ENCODE measurements at regions not wholly inside any gene's neighbourhood (a gene's known extent, or its start where the extent isn't known, plus 50 kb on each side); places are given as distances from the start of the nearest gene placed in this dataset.

- H4K8ac ChIP-seq (ENCODE audit: low read length), result no peak overlapping the region
- H3K79me1 ChIP-seq (replicated peaks; ENCODE audit: low read length, poor library complexity, severe bottlenecking), result no peaks in the 10 kb centered on the region
- H3K23ac ChIP-seq (ENCODE audit: low read length in 2 of 2), result no peak overlapping the region
- H3K4me1 ChIP-seq (ENCODE audit: control insufficient read depth, insufficient read depth, low read depth, low read length), result peaks cover 6% of the 10 kb centered on the region
- no peak overlapping the region for H3K4me3 ChIP-seq (ENCODE audit: insufficient read depth in 1 of 2, low read depth in 1 of 2, low read length in 2 of 2)
- H3K9ac ChIP-seq (ENCODE audit: low read length), result no peak overlapping the region
- no peaks in the 10 kb centered on the region for H3K9me3 ChIP-seq (ENCODE audit: control insufficient read depth, low read length)
- H2BK120ac ChIP-seq (ENCODE audit: low read depth, low read length), result no peak overlapping the region
- peaks cover 27 to 29% of the 10 kb centered on the region in 2 experiments for H3K27me3 ChIP-seq (ENCODE audit: control insufficient read depth in 1 of 2, insufficient read depth in 1 of 2, low read length in 2 of 2)
- H3K36me3 ChIP-seq (ENCODE audit: control insufficient read depth in 1 of 2, insufficient read depth in 2 of 2, low read depth in 1 of 2, low read length in 2 of 2), result no peaks in the 10 kb centered on the region
- no peak overlapping the region for H3K4ac ChIP-seq (ENCODE audit: low read depth in 1 of 2, low read length in 2 of 2)
- H4K91ac ChIP-seq (ENCODE audit: low read length), result no peak overlapping the region
- no peak overlapping the region for H3K18ac ChIP-seq (ENCODE audit: low read depth in 1 of 2, low read length in 2 of 2)
- peak overlapping the region in 1 of 2 experiments; percentile 73 for H3K14ac ChIP-seq (ENCODE audit: low read length in 2 of 2)
- H2AK5ac ChIP-seq (ENCODE audit: low read length, severe bottlenecking), result no peak overlapping the region
- no peak overlapping the region for H2BK5ac ChIP-seq (ENCODE audit: low read depth, low read length, poor library complexity, severe bottlenecking)
- 59% methylated on average over 6 of the region's 6 CpGs for WGBS
- DNase-seq, result no peak
- no peak overlapping the region for H2BK15ac ChIP-seq (ENCODE audit: low read depth, poor library complexity, severe bottlenecking)
- no peak overlapping the region for H3K4me2 ChIP-seq (ENCODE audit: low read length, poor library complexity, severe bottlenecking)
- no peak overlapping the region for H2BK12ac ChIP-seq (ENCODE audit: low read length in 2 of 2)
- no peak overlapping the region for H3K27ac ChIP-seq (ENCODE audit: low read length, poor library complexity, severe bottlenecking)
- H2AFZ ChIP-seq (ENCODE audit: low read depth, low read length), result no peak overlapping the region
Measured at GRCh38 chr15:31163769-31164572, 62.4 kb upstream of the TRPM1 start.

- H4K8ac ChIP-seq (ENCODE audit: low read length), result no peak overlapping the region
- H3K27ac ChIP-seq (ENCODE audit: low read length, poor library complexity, severe bottlenecking), result no peak overlapping the region
- no peak overlapping the region for H2BK12ac ChIP-seq (ENCODE audit: low read length in 2 of 2)
- no peaks in the 10 kb centered on the region for H3K79me1 ChIP-seq (replicated peaks; ENCODE audit: low read length, poor library complexity, severe bottlenecking)
- no peak overlapping the region for H3K18ac ChIP-seq (ENCODE audit: low read depth in 1 of 2, low read length in 2 of 2)
- no peaks in the 10 kb centered on the region for H3K36me3 ChIP-seq (ENCODE audit: control insufficient read depth in 1 of 2, insufficient read depth in 2 of 2, low read depth in 1 of 2, low read length in 2 of 2)
- WGBS, result 100% methylated on average over 1 of the region's 1 CpG
- no peak overlapping the region for H2AFZ ChIP-seq (ENCODE audit: low read depth, low read length)
- H3K9ac ChIP-seq (ENCODE audit: low read length), result no peak overlapping the region
- no peaks in the 10 kb centered on the region for H3K9me3 ChIP-seq (ENCODE audit: control insufficient read depth, low read length)
- DNase-seq, result no peak
- peaks cover 6% of the 10 kb centered on the region for H3K4me1 ChIP-seq (ENCODE audit: control insufficient read depth, insufficient read depth, low read depth, low read length)
- H2BK15ac ChIP-seq (ENCODE audit: low read depth, poor library complexity, severe bottlenecking), result no peak overlapping the region
- H3K4ac ChIP-seq (ENCODE audit: low read depth in 1 of 2, low read length in 2 of 2), result no peak overlapping the region
- no peak overlapping the region for H2AK5ac ChIP-seq (ENCODE audit: low read length, severe bottlenecking)
- no peak overlapping the region for H2BK120ac ChIP-seq (ENCODE audit: low read depth, low read length)
- H4K91ac ChIP-seq (ENCODE audit: low read length), result no peak overlapping the region
- no peak overlapping the region for H3K4me3 ChIP-seq (ENCODE audit: insufficient read depth in 1 of 2, low read depth in 1 of 2, low read length in 2 of 2)
- no peak overlapping the region for H2BK5ac ChIP-seq (ENCODE audit: low read depth, low read length, poor library complexity, severe bottlenecking)
- no peak overlapping the region for H3K23ac ChIP-seq (ENCODE audit: low read length in 2 of 2)
- no peak overlapping the region for H3K14ac ChIP-seq (ENCODE audit: low read length in 2 of 2)
- H3K27me3 ChIP-seq (ENCODE audit: control insufficient read depth in 1 of 2, insufficient read depth in 1 of 2, low read length in 2 of 2), result peaks cover 24 to 26% of the 10 kb centered on the region in 2 experiments
- no peak overlapping the region for H3K4me2 ChIP-seq (ENCODE audit: low read length, poor library complexity, severe bottlenecking)
Measured at GRCh38 chr15:31164573-31164912, 63.0 kb upstream of the TRPM1 start.

GRCh38 chr15:31169558-31169957 lies 68.0 kb upstream of the TRPM1 start:
- H3K4ac ChIP-seq (ENCODE audit: low read depth in 1 of 2, low read length in 2 of 2), result no peak overlapping the region
- no peak overlapping the region for H2BK120ac ChIP-seq (ENCODE audit: low read depth, low read length)
- H3K9ac ChIP-seq (ENCODE audit: low read length), result no peak overlapping the region
- WGBS, result 87% methylated on average over 7 of the region's 7 CpGs
- peak overlapping the region in 1 of 2 experiments; percentile 38 for H3K4me3 ChIP-seq (ENCODE audit: insufficient read depth in 1 of 2, low read depth in 1 of 2, low read length in 2 of 2)
- DNase-seq, result no peak
- no peaks in the 10 kb centered on the region for H3K36me3 ChIP-seq (ENCODE audit: control insufficient read depth in 1 of 2, insufficient read depth in 2 of 2, low read depth in 1 of 2, low read length in 2 of 2)
- no peak overlapping the region for H4K8ac ChIP-seq (ENCODE audit: low read length)
- H3K23ac ChIP-seq (ENCODE audit: low read length in 2 of 2), result no peak overlapping the region
- no peak overlapping the region for H3K14ac ChIP-seq (ENCODE audit: low read length in 2 of 2)
- no peaks in the 10 kb centered on the region for H3K9me3 ChIP-seq (ENCODE audit: control insufficient read depth, low read length)
- no peak overlapping the region for H3K4me2 ChIP-seq (ENCODE audit: low read length, poor library complexity, severe bottlenecking)
- H2AK5ac ChIP-seq (ENCODE audit: low read length, severe bottlenecking), result no peak overlapping the region
- H2BK15ac ChIP-seq (ENCODE audit: low read depth, poor library complexity, severe bottlenecking), result no peak overlapping the region
- no peaks in the 10 kb centered on the region for H3K4me1 ChIP-seq (ENCODE audit: control insufficient read depth, insufficient read depth, low read depth, low read length)
- no peaks in the 10 kb centered on the region for H3K79me1 ChIP-seq (replicated peaks; ENCODE audit: low read length, poor library complexity, severe bottlenecking)
- H2AFZ ChIP-seq (ENCODE audit: low read depth, low read length), result no peak overlapping the region
- H3K27me3 ChIP-seq (ENCODE audit: control insufficient read depth in 1 of 2, insufficient read depth in 1 of 2, low read length in 2 of 2), result no peaks in the 10 kb centered on the region
- H3K18ac ChIP-seq (ENCODE audit: low read depth in 1 of 2, low read length in 2 of 2), result no peak overlapping the region
- no peak overlapping the region for H3K27ac ChIP-seq (ENCODE audit: low read length, poor library complexity, severe bottlenecking)
- no peak overlapping the region for H2BK12ac ChIP-seq (ENCODE audit: low read length in 2 of 2)
- no peak overlapping the region for H2BK5ac ChIP-seq (ENCODE audit: low read depth, low read length, poor library complexity, severe bottlenecking)
- H4K91ac ChIP-seq (ENCODE audit: low read length), result no peak overlapping the region

DNA sequence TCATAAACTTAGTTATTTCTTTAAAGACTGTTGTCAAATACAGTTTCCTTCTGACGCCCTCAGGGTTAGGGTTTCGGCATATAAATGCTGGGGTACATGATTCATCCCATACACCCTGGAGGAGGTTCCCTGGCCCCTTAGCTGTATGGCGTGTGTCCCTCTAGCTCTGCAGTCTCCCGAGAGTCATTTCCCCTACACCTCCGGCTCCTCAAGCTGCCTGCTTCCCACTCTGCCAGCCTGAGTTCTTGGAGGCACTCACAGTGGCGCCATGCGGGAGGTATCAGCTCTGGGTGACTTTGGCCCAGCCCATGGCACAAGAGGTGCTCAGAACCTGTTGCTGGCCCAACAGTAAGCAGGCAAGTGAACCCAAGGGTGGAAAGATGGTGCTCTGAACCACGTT lies 70.2 kb upstream of the TRPM1 start:
- no peaks in the 10 kb centered on the region for H3K27me3 ChIP-seq (ENCODE audit: control insufficient read depth in 1 of 2, insufficient read depth in 1 of 2, low read length in 2 of 2)
- H3K79me1 ChIP-seq (replicated peaks; ENCODE audit: low read length, poor library complexity, severe bottlenecking), result no peaks in the 10 kb centered on the region
- no peak overlapping the region for H4K8ac ChIP-seq (ENCODE audit: low read length)
- no peak overlapping the region for H3K9ac ChIP-seq (ENCODE audit: low read length)
- H3K36me3 ChIP-seq (ENCODE audit: control insufficient read depth in 1 of 2, insufficient read depth in 2 of 2, low read depth in 1 of 2, low read length in 2 of 2), result no peaks in the 10 kb centered on the region
- H2BK12ac ChIP-seq (ENCODE audit: low read length in 2 of 2), result no peak overlapping the region
- H2BK120ac ChIP-seq (ENCODE audit: low read depth, low read length), result no peak overlapping the region
- H4K91ac ChIP-seq (ENCODE audit: low read length), result no peak overlapping the region
- H3K4me3 ChIP-seq (ENCODE audit: insufficient read depth in 1 of 2, low read depth in 1 of 2, low read length in 2 of 2), result no peak overlapping the region
- no peak overlapping the region for H3K18ac ChIP-seq (ENCODE audit: low read depth in 1 of 2, low read length in 2 of 2)
- H3K14ac ChIP-seq (ENCODE audit: low read length in 2 of 2), result no peak overlapping the region
- H3K9me3 ChIP-seq (ENCODE audit: control insufficient read depth, low read length), result no peaks in the 10 kb centered on the region
- H3K4ac ChIP-seq (ENCODE audit: low read depth in 1 of 2, low read length in 2 of 2), result no peak overlapping the region
- no peaks in the 10 kb centered on the region for H3K4me1 ChIP-seq (ENCODE audit: control insufficient read depth, insufficient read depth, low read depth, low read length)
- H3K27ac ChIP-seq (ENCODE audit: low read length, poor library complexity, severe bottlenecking), result no peak overlapping the region
- no peak overlapping the region for H2AFZ ChIP-seq (ENCODE audit: low read depth, low read length)
- H2BK5ac ChIP-seq (ENCODE audit: low read depth, low read length, poor library complexity, severe bottlenecking), result no peak overlapping the region
- WGBS, result 90% methylated on average over 8 of the region's 8 CpGs
- no peak overlapping the region for H3K4me2 ChIP-seq (ENCODE audit: low read length, poor library complexity, severe bottlenecking)
- DNase-seq, result no peak
- H2AK5ac ChIP-seq (ENCODE audit: low read length, severe bottlenecking), result no peak overlapping the region
- no peak overlapping the region for H2BK15ac ChIP-seq (ENCODE audit: low read depth, poor library complexity, severe bottlenecking)
- H3K23ac ChIP-seq (ENCODE audit: low read length in 2 of 2), result no peak overlapping the region

All from mesenchymal stem cell (in vitro differentiated cells and primary cell).